PC-9 (cell line): ENCODE measurements at regions not wholly inside any gene's neighbourhood (a gene's known extent, or its start where the extent isn't known, plus 50 kb on each side); places are given as distances from the start of the nearest gene placed in this dataset.

Source experiments
- BruUV-seq: library from RNA; stranded (reverse); fragments of 400-500 nt; replicated peaks from 2 replicates; lab custom pipeline; 2021; lab: Mats Ljungman, UMichigan
- CTCF ChIA-PET: fragments of 300-600 bp; sonication (Branson Sonifier 250); formaldehyde crosslinking; loops from one replicate; lab custom pipeline; 2022; ENCODE audit warnings: antibody characterized with exemption; lab: Charles Lee
- POLR2A ChIA-PET: fragments of 300-600 bp; sonication (Branson Sonifier 250); formaldehyde crosslinking; loops from one replicate; lab custom pipeline; 2022; ENCODE audit warnings: antibody characterized with exemption; ENCODE audit not compliant: unreplicated experiment; lab: Charles Lee
- DNase-seq, 2 experiments: peaks; one replicate each; pipeline versions ENCODE4 v3.0.0 to v3.0.0-alpha.2; 2015 to 2022; ENCODE audit warnings: mixed read lengths in 1 of 2
- H2AFZ ChIP-seq: fragments of 200-600 bp; sonication (generic); 2 replicates; pipeline ENCODE4 v1.8.1; 2017; ENCODE audit warnings: antibody characterized with exemption
- H3F3A ChIP-seq: fragments of 200-600 bp; sonication (generic); 2 replicates; pipeline ENCODE4 v1.8.1; 2017; ENCODE audit warnings: antibody characterized with exemption, mild to moderate bottlenecking, low read depth; ENCODE audit not compliant: insufficient read depth
- H3K27ac ChIP-seq: fragments of 200-600 bp; sonication (generic); 2 replicates; pipeline ENCODE4 v1.6.1; 2016; ENCODE audit warnings: mixed run types
- H3K27me3 ChIP-seq: fragments of 200-600 bp; sonication (generic); 2 replicates; pipeline ENCODE4 v1.6.1; 2016; ENCODE audit warnings: low read depth, mixed run types; ENCODE audit not compliant: insufficient read depth
- H3K36me3 ChIP-seq: fragments of 200-600 bp; sonication (generic); 2 replicates; pipeline ENCODE4 v1.6.1; 2016; ENCODE audit warnings: low read depth, mixed run types
- H3K4me1 ChIP-seq: fragments of 200-600 bp; sonication (generic); replicated peaks from 2 replicates; pipeline ENCODE4 v1.6.1; 2016; ENCODE audit warnings: mixed run types; ENCODE audit not compliant: insufficient read depth
- H3K4me2 ChIP-seq: fragments of 200-600 bp; sonication (generic); 2 replicates; pipeline ENCODE4 v1.6.1; 2017; ENCODE audit warnings: mixed run types
- H3K4me3 ChIP-seq: fragments of 200-600 bp; sonication (generic); 2 replicates; pipeline ENCODE4 v1.6.1; 2016; ENCODE audit warnings: mixed run types
- H3K79me2 ChIP-seq: fragments of 200-600 bp; sonication (generic); 2 replicates; pipeline ENCODE4 v1.6.1; 2017; ENCODE audit warnings: low read depth, mixed run types
- H3K9me2 ChIP-seq: fragments of 200-600 bp; sonication (generic); 2 replicates; pipeline ENCODE4 v1.8.1; 2017; ENCODE audit warnings: mild to moderate bottlenecking; ENCODE audit not compliant: insufficient read depth
- H3K9me3 ChIP-seq: fragments of 200-600 bp; sonication (generic); 2 replicates; pipeline ENCODE4 v1.8.1; 2016; ENCODE audit warnings: low read depth; ENCODE audit not compliant: insufficient read depth
- H4K20me1 ChIP-seq: fragments of 200-600 bp; sonication (generic); 2 replicates; pipeline ENCODE4 v1.8.1; 2017; ENCODE audit not compliant: insufficient read depth
- CTCF ChIP-seq: fragments of 200-600 bp; sonication (generic); conservative IDR thresholded peaks from 2 replicates; pipeline ENCODE4 v1.6.1; 2017; ENCODE audit warnings: mixed run types, antibody characterized with exemption, mild to moderate bottlenecking, moderate library complexity
- EZH2 ChIP-seq: fragments of 200-600 bp; sonication (generic); IDR thresholded peaks from 2 replicates; pipeline ENCODE4 v1.8.0; 2017; ENCODE audit warnings: antibody characterized with exemption, low read depth
- intact Hi-C: fragments of 100-400 bp; cut with micrococcal nuclease; formaldehyde crosslinking; loops from one replicate; pipeline ENCODE4 v1.10.0; 2022; ENCODE audit not compliant: unreplicated experiment

DNA sequence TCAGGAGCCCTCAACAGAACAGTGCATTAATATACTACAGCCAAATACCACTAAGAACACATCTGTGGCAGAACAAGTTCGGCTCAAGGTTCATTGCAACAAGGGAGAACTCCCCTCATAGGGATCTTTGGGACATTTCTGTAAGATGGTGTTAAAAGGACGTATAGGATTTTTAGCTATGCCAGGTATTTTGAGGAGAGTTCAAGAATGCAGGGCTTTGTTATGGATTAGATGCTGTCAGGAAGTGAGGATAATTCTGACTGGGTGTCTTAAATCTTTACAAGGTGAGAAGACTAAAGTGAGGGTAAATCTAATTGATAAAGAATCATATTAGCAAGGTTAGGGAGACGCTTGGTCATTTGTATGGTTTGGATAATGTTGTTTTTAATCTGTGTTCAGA lies 83.7 kb upstream of the AHI1 start:
- POLR2A ChIA-PET = no interaction called here
- no TSS peak for BruUV-seq
- H3K27ac ChIP-seq = no peak overlapping the region
- H3K4me1 ChIP-seq = no peaks in the 10 kb centered on the region
- no peaks in the 10 kb centered on the region for H3K27me3 ChIP-seq
- H3F3A ChIP-seq = no peaks in the 10 kb centered on the region
- H2AFZ ChIP-seq = no peak overlapping the region
- no peak overlapping the region for H3K4me2 ChIP-seq
- H3K36me3 ChIP-seq = no peaks in the 10 kb centered on the region
- DNase-seq = no peak
- no peaks in the 10 kb centered on the region for H3K9me3 ChIP-seq
- CTCF ChIA-PET = no interaction called here
- H3K9me2 ChIP-seq = no peaks in the 10 kb centered on the region
- H3K79me2 ChIP-seq = no peaks in the 10 kb centered on the region
- TF ChIP-seq EZH2 = no peak
- TF ChIP-seq CTCF = no peak
- H4K20me1 ChIP-seq = no peaks in the 10 kb centered on the region
- intact Hi-C loops = no loop called here
- no peak overlapping the region for H3K4me3 ChIP-seq

- no peaks in the 10 kb centered on the region for H3K27me3 ChIP-seq
- H3K27ac ChIP-seq = no peak overlapping the region
- H3K9me2 ChIP-seq = no peaks in the 10 kb centered on the region
Observed at GRCh38 chr6:135583256-135583761, 85.8 kb upstream of the AHI1 start.

GRCh38 chr6:135586388-135586787 lies 88.8 kb upstream of the AHI1 start:
- Histone ChIP-seq H3F3A (no peaks in the 10 kb centered on the region), H3K4me3 (no peak overlapping the region), H3K36me3 (no peaks in the 10 kb centered on the region), H3K4me2 (no peak overlapping the region), H3K27me3 (no peaks in the 10 kb centered on the region), H3K9me2 (no peaks in the 10 kb centered on the region), H4K20me1 (no peaks in the 10 kb centered on the region), H3K27ac (no peak overlapping the region), H2AFZ (no peak overlapping the region), H3K79me2 (no peaks in the 10 kb centered on the region), H3K4me1 (no peaks in the 10 kb centered on the region), H3K9me3 (no peaks in the 10 kb centered on the region)
- POLR2A ChIA-PET = no interaction called here
- TF ChIP-seq EZH2 (no peak), CTCF (no peak)
- DNase-seq = no peak
- BruUV-seq = no TSS peak
- intact Hi-C loops = no loop called here
- CTCF ChIA-PET = no interaction called here

More at GRCh38 chr6:135583256-135583761, 85.8 kb upstream of the AHI1 start:
- no peak for DNase-seq
- no peaks in the 10 kb centered on the region for H3K79me2 ChIP-seq
- TF ChIP-seq EZH2 (no peak), CTCF (no peak)
- H3K4me1 ChIP-seq = no peaks in the 10 kb centered on the region
- no peaks in the 10 kb centered on the region for H3K9me3 ChIP-seq
- no peaks in the 10 kb centered on the region for H3K36me3 ChIP-seq
- intact Hi-C loops = no loop called here
- peak overlapping the region; percentile 48; the same call in 1 of the 2 replicates for H2AFZ ChIP-seq
- ChIA-PET POLR2A (no interaction called here), CTCF (no interaction called here)
- H3F3A ChIP-seq = no peaks in the 10 kb centered on the region
- H4K20me1 ChIP-seq = no peaks in the 10 kb centered on the region
- no peak overlapping the region for H3K4me3 ChIP-seq
- no peak overlapping the region for H3K4me2 ChIP-seq
- no TSS peak for BruUV-seq
